Ammon's horn (tissue), 1 donor: ENCODE measurements at regions not wholly inside any gene's neighbourhood (a gene's known extent, or its start where the extent isn't known, plus 50 kb on each side); places are given as distances from the start of the nearest gene placed in this dataset.
"Not testable (repeated sequence)": the region's sequence is repeated elsewhere in the genome, so short reads cannot be mapped to it uniquely, and the experiment has no call there.

ENCODE experiments used
- DNase-seq: peaks from one replicate; pipeline ENCODE4 v3.0.0-alpha.2; 2016; ENCODE audit warnings: low spot score

- DNase-seq, result no peak
Observed at GRCh38 chr7:152905949-152906348, 146.4 kb downstream of the ACTR3B start.

GRCh38 chr7:152907042-152907761 is 147.7 kb downstream of the ACTR3B start:
- no peak for DNase-seq

GRCh38 chr7:152909280-152909679 is 149.7 kb downstream of the ACTR3B start:
- DNase-seq, result no peak

- no peak for DNase-seq
Observed at GRCh38 chr7:152909683-152910544, 150.4 kb downstream of the ACTR3B start.

- DNase-seq, result no peak
Observed at GRCh38 chr7:152910545-152911225, 151.1 kb downstream of the ACTR3B start.

GRCh38 chr7:152911226-152911560 is 151.6 kb downstream of the ACTR3B start:
- no peak for DNase-seq

- DNase-seq, result no peak
Observed at GRCh38 chr7:152911922-152912321, 152.4 kb downstream of the ACTR3B start.

GRCh38 chr7:152912511-152912910 is 153.0 kb downstream of the ACTR3B start:
- no peak for DNase-seq

- no peak for DNase-seq
Observed at GRCh38 chr7:152913492-152913891, 153.9 kb downstream of the ACTR3B start.

GRCh38 chr7:152914014-152914844 is 154.7 kb downstream of the ACTR3B start:
- no peak for DNase-seq

- DNase-seq, result not testable (repeated sequence)
Observed at GRCh38 chr7:152914845-152915102, 155.2 kb downstream of the ACTR3B start.

- DNase-seq, result no peak
Observed at GRCh38 chr7:152922318-152923081, 162.9 kb downstream of the ACTR3B start.

- no peak for DNase-seq
Observed at GRCh38 chr7:152923711-152924110, 164.2 kb downstream of the ACTR3B start.

GRCh38 chr7:152924238-152924637 is 164.7 kb downstream of the ACTR3B start:
- DNase-seq, result peak; percentile 72

- no peak for DNase-seq
Observed at GRCh38 chr7:152924826-152925411, 165.4 kb downstream of the ACTR3B start.

GRCh38 chr7:152925412-152926147 is 166.0 kb downstream of the ACTR3B start:
- DNase-seq, result no peak

GRCh38 chr7:152931633-152932032 is 172.1 kb downstream of the ACTR3B start:
- no peak for DNase-seq

- no peak for DNase-seq
Observed at GRCh38 chr7:152937282-152937681, 177.7 kb downstream of the ACTR3B start.

GRCh38 chr7:152946616-152947015 is 187.1 kb downstream of the ACTR3B start:
- not testable (repeated sequence) for DNase-seq

- DNase-seq, result no peak
Observed at GRCh38 chr7:152947686-152948085, 188.1 kb downstream of the ACTR3B start.
